HG03521 (cell line): ENCODE measurements at regions not wholly inside any gene's neighbourhood (a gene's known extent, or its start where the extent isn't known, plus 50 kb on each side); places are given as distances from the start of the nearest gene placed in this dataset.

ENCODE experiments used
- ATAC-seq: cut with Tn5 transposase; IDR thresholded peaks from one replicate; pipeline ENCODE4 v1.9.1; 2021; ENCODE audit warnings: mild to moderate bottlenecking, moderate library complexity; ENCODE audit not compliant: unreplicated experiment

DNA sequence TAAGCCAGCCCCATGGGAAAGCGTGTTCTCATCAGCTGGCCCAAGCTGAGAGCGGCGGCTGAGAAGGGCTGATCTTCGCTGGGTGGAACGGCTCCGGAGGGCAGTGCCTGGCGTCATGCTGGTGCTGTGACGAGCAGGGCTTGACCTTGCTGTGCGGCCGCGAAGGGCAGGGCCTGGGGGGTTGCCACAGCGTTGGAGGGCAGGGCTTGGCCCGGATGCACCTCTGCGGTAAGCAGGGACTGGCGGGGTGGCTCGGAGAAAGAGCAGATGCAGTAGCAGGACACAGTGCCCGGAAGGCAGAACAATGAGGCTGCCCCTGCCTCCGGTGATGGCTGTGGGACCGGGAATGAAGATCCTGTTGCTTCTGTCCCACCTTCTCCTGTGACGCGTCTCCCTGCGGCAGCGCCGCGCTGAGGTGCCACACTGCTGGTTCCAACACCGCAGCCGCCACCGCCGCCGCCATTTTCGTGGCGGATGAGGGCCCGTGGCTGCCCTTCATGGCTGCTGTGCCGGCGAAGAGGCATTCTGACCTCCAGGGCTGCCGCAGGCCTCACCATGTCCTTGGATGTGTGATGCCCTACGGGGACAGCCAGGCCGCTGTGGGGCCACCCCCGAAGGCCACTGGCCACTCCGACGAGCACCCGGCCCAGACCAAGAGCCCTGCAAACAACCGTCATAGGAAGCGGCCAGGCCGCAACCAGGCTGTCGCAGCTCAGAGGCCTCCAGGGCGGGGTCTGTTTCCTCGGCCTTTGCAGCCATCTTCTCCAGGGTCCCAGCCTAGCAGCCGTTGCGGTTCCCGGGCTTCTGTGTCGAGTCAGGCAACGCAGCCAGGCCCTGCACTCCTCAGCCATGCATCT, 890.5 kb upstream of the CTNND2 start:
- no peak for ATAC-seq

GRCh38 chr5:12793373-12793772, 889.1 kb upstream of the CTNND2 start:
- ATAC-seq: no peak

DNA sequence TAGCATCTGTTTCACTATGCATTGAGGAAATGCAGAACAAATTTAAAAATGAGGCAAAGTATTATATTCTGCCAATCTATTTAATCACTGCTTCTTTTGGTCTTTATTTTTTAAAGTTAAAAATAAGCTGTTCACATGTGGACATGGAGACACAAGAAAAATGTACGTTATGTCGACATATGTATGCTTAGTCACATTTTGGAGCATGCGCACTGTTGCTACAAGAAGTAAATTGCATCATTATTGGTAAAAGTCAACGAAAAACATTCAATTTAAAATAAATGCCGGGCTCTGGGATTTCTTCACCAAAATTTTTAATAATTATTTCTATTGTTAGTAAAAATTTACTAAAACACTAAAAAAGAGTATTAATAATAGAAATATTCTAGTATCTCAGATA, 876.3 kb upstream of the CTNND2 start:
- ATAC-seq: no peak

GRCh38 chr5:12777342-12777741, 873.1 kb upstream of the CTNND2 start:
- no peak for ATAC-seq

DNA sequence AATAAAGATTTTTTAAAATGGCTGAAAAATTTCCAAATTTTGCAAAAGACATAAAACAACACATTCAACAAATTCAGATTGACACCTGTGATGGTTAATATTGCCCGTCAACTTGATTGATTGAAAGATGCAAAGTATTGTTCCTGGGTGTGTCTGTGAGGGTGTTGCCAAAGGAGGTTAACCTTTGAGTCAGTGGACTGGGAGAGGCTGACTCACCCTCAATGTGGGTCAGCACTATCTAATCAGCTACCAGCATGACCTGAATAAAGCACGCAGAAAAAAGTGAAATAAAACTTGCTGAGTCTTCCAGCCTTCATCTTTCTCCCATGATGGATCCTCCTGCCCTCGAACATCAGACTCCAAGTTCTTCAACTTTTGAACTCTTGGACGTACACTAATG, 868.0 kb upstream of the CTNND2 start:
- ATAC-seq: no peak

GRCh38 chr5:12759377-12759776, 855.1 kb upstream of the CTNND2 start:
- no peak for ATAC-seq

- ATAC-seq: no peak
Observed at GRCh38 chr5:12757035-12757434, 852.8 kb upstream of the CTNND2 start.

GRCh38 chr5:12745537-12745936, 841.3 kb upstream of the CTNND2 start:
- ATAC-seq: no peak

GRCh38 chr5:12743582-12743981, 839.3 kb upstream of the CTNND2 start:
- no peak for ATAC-seq

- no peak for ATAC-seq
Observed at GRCh38 chr5:12730354-12730753, 826.1 kb upstream of the CTNND2 start.

DNA sequence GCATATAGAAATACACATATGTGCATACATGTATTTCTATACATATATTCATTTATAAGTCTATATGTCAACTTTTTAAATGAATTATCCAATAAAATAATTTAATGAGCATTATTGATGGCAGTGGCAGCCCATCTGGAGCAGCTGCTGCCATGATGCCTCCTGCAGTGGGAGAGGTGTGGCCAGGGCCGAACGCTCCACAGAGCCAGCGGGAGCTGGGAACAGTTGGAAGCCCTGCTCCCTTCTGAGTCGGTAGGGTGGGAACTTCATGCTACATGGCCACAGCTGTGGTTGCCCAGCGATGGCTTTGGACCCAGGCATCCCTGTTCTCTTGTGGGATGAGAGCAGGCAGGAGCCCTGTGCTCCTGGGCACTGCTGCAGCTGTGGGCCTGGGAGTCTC, 812.4 kb upstream of the CTNND2 start:
- ATAC-seq: no peak

- ATAC-seq: no peak
Observed at GRCh38 chr5:12707560-12707959, 803.3 kb upstream of the CTNND2 start.

- ATAC-seq: no peak
Observed at GRCh38 chr5:12704955-12705354, 800.7 kb upstream of the CTNND2 start.

- ATAC-seq: no peak
Observed at GRCh38 chr5:12703254-12703653, 799.0 kb upstream of the CTNND2 start.

DNA sequence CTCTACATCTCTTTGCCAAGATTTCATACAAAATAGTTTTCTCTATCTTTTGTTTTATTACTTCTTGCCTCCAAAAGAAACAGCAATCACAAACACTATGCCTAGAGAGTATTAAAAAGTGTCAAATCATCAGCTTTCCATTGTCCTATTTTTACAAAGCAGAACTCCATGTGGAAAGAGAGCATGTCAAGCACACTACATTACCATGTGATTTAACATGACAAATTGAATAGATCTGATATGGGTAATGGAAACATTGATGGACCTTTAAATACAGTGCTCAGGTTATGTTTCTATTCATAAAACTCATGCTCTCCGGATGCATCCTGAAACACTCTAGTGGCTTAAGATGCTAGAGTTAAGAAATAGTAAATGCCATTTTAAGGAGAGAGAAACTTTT, 791.4 kb upstream of the CTNND2 start:
- no peak for ATAC-seq

DNA sequence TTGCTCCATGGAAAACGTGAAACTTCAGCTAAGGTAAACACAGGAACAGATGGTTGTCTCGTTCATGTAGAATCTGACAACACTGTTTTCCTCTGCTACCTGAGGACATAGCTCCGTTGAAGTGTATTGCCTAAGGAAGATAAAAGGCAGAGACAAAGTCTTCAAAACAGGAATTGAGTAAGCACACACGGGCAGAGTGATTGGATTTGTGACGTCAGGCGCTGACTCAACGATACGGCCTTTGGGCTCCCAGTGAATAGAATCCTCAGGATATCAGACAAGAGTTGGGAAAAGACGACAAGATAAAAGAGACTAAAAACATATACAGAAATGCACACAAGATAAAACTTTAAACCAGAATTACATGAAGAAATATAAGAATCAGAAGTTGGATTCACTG, 787.1 kb upstream of the CTNND2 start:
- ATAC-seq: no peak

GRCh38 chr5:12690361-12690760, 786.1 kb upstream of the CTNND2 start:
- no peak for ATAC-seq

- no peak for ATAC-seq
Observed at GRCh38 chr5:12683249-12683648, 779.0 kb upstream of the CTNND2 start.

GRCh38 chr5:12679731-12680130, 775.5 kb upstream of the CTNND2 start:
- ATAC-seq: no peak

DNA sequence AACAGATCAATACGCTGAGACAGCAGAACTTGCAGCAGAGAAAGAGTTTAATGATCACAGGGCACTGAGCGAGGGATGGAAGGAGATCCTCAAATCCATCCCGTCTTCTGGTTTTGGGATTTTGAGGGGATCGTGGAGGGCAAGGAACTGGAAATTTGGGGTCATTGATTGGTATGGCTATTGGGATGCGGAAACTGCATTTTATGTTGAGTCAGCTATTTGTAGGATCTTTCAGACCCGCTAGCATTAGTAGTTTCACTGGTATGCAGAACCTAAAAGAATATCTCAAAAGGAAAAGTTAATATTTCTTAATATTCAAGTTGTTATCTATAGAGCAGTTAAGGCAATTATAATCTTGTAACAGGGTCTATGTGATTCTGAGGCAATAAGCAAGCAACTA, 771.7 kb upstream of the CTNND2 start:
- ATAC-seq: no peak

DNA sequence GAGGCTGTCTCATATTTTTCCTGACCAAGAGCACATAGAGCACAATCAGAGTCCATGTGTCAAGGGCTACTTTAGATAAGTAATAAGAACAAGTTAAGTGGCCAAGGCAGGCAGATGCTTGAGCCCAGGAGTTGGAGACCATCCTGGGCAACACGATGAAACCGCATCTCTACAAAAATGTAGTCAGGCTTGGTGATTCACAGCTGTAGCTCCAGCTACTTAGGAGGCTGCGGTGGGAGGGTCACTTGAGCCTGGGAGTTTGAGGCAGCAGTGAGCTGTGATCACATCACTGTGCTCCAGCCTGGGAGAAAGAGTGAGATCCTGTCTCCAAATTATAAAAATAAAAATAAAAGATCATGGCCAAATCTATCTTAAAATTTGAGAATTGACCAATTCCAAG, 767.9 kb upstream of the CTNND2 start:
- ATAC-seq: no peak

- no peak for ATAC-seq
Observed at GRCh38 chr5:12669326-12669725, 765.1 kb upstream of the CTNND2 start.

DNA sequence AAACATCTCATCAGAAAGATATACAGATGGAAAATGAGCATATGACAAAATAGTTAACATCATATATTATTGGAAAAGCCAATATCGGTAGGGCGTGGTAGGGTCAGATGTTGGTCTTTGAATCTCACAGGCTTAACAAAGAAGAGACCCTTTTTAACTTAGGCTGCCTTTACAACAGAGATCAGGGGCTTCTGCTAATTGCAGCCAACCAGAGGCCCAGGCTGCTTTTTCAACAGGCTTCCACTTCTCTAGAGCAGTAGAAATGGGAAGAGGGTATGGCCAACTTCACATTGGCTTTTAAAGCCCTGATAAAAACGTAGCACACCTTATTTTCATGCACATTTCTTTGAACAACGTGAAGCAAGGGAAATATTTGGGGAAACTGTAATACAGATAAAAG, 764.3 kb upstream of the CTNND2 start:
- ATAC-seq: no peak
